Forelimb muscle (tissue), 1 donor: ENCODE measurements at regions not wholly inside any gene's neighbourhood (a gene's known extent, or its start where the extent isn't known, plus 50 kb on each side); places are given as distances from the start of the nearest gene placed in this dataset.
"Not testable (repeated sequence)": the region's sequence is repeated elsewhere in the genome, so short reads cannot be mapped to it uniquely, and the experiment has no call there.

ENCODE experiments used
- DNase-seq: peaks from one replicate; pipeline ENCODE4 v3.0.0-alpha.2; 2013; ENCODE audit warnings: low read depth

DNA sequence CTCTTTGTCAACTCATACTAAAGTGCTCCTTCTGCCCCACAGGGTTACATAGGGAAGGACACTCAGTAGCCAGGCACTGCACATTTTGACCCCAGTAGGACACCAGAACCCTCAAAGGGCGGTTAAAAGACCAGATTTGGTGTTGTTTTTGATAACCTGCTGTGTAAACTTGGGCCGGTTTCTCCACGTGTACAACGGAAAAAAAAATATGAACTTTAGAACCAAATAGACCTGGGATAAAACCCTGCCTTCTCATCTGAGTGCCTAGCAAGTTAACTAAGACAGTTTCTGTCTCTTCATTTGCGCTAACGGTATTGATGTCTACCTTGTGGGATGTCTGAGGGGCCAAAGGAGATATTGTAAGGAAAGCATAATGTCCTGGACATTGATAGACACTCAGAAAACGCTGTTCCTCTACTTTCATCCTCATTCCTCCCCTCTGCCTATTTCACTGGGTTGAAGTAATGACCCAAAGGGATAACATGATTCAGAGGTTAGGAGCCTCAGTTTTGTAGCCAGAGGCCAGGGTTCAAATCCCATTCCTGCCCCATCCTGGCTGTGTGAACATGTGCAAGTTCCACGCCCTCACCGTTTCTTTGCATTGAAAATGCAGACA, 155.9 kb upstream of the LPP start:
- DNase-seq = no peak

DNA sequence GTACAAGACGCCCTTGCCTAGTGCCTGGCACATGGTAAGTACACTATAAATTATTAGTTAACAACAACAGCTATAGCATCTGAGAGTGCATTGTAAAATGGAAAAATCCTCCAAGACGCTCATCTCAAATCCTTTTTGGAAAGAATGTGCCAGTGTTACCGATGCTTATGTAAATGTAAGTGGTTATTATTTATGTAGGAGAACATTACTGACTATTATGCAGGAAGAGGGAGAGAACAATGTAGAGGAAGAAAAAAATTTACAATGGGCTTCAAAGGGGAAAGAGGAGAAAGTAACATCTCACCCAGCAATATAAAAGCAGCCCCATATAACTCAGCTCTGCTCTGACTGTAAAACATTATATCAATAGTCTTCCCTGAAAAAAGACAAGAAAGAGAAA, 155.3 kb upstream of the LPP start:
- no peak for DNase-seq

DNA sequence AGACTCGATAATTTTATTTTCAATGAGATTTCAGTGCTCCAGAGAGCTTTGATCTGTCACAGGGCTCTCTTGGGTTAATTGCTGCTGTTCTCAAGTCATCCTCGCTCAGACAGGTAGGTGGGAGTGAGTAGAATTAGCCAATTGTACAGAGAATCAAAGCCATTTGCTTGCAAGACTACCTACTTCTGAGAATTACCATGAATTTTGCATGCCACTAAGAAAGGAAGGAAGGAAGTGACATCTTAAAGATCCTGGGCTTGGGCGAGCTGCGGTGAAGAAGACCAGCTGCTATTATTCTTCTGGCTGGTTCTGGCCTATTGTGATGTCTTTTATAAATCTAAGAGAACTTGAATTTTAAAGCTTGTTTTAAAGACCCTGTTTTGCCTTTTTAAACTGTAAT, 154.1 kb upstream of the LPP start:
- DNase-seq = no peak

DNA sequence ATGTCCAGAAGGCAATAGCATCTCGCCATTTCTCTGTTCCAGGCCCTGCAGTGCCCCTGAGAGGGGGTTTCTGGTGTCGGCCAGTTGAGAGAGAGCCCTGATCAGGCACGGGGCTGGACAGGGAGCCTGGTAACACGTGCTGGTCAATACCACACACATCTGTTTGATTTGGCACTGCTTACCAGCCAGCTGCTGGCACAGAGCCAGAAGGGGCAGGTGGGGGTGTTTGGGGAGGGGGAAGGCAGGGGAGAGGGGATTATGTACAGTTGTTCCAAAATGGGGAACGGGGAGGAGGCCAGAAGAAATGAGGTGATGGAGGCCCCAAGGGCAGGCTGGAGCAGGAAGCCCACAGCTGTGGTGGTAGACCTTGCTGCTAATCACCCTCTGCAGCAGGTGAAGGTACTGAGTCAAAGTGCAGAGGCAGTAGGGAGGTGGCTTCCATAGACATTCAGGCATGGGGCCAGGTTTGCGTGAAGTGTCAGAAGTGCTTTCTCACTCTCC, 153.5 kb upstream of the LPP start:
- no peak for DNase-seq

DNA sequence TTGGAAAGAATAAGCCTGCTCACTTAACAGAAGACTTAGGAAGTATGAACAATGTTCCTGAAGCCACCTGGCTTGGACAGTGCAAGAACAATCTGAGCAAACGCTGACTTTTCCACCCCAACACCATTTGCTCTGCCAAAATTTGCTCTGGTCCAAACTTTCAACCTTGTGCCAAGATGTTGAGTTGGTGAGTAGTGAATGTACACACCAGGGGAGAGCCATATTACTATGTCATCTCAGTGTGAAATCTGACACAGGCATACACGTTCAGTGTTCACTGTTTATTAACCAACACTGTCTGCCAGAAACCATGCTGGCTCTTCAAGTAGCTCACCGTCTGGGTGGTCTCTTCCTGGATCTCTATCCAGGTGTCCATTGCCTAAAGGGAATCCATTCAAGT, 152.9 kb upstream of the LPP start:
- no peak for DNase-seq

DNA sequence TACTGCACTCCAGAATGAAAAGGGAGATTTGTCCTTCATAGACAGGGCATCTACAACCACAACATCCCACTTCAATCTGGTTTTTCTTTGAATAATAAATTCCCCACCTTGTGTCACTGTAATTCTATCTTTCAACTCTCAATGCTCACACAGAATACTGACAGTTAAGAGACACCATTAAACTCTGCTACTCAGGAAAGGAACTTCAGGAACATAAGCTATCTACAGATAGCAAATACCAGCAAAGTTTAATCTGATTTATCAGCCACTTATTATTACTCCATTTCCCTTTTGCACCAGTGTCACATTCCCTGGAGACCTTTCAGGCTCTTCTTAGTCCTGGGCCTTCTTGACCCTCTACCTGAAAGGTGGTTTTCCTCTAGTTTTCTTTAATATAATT, 152.0 kb upstream of the LPP start:
- no peak for DNase-seq

DNA sequence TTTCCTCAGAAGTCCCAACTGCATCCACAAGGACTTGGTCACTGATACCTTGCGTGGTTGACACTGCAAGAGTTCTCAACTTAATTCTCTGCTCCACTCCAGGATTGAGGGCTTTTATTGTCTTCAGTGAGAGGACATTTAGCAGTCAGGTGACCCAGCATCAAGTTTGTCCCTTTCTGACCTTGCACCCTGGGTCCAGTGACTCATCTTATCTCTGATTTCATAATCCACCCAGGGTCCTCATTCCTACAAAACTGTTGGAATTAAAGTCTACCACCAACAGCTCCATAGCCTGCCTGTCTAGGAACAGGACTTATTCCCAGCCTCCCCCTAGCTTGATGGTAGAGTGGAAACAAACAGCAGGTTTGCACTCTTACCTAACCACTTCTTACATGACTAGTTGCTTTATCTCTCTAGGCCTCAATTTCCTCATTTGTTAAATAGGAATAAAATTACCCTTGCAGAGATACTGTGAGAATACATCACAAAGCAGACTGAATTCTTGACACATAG, 151.3 kb upstream of the LPP start:
- no peak for DNase-seq

DNA sequence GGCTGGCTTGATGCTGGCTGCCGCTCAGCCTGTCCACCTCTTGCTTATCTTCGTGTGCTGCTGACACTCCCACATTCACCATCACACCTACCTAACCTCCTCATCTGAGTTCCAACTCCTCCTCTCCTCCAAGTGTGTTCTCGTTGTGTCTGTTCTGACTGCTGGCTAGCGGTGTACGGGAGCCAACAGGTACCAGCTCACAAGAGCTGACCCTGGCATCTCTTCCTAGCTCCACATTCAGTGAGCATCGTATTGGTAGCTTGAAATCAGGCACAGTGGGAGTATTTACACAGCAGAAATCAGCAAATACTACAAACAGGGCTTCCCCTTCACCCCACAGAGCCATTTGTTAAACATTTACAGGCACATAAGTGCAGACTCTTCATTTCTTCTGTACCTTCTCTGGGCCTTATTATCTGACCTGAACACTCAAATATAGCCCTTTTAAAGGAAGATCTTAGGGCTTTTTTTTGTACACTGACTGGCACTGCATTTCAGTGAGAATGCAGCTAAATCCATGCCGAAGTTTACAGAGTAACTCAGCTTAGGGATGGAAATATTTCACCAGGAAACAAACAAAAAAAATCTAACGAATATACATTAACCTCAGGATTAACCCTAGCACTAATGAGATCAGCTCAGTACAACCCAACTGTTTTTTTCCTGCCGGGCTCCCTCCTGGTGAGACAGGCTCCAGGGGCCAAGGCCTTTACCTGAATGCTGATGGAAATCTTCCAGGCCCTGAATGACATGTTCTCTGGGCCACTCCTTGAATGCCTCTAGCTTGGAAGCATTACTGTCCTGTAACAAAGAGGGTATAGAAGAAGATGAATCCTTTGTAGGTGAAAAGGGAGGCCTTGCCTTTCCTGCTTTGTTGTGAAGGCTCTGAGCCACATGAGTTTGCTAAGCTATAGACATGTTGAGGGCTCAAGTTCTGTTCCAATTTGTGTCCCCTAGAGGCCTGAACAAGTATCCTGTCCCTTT, 150.5 kb upstream of the LPP start:
- DNase-seq = no peak

DNA sequence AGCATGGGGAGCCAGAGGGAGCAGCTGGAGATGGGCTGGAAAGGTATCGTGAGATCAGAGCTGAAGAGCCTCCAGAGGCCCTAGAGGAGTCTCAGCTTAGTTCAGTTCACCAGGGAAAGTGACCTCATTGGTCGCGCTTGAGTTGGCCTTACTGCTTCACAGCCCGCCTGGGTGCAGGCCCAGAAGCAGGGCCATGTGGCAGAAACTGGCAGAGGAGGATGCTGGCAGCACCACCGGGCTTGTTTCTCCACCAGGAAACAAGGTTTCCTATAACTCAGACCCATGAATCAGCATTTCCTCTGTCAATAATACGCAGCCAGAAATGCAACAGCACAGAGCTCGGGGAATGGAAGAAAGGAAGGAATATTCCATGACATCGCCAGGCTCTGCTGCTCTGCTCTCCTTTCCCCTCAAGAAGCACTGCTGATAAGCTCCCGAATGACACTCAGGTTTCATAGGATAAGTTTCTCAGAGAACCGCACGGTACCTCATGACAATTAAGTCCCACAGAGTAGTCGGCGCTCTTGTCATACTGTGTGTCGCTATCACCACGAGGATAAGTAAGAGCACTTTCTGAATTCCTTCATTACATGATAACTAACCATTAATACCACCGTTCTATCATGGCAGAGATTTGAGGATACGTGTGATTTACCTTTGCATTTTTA, 147.1 kb upstream of the LPP start:
- DNase-seq = no peak

DNA sequence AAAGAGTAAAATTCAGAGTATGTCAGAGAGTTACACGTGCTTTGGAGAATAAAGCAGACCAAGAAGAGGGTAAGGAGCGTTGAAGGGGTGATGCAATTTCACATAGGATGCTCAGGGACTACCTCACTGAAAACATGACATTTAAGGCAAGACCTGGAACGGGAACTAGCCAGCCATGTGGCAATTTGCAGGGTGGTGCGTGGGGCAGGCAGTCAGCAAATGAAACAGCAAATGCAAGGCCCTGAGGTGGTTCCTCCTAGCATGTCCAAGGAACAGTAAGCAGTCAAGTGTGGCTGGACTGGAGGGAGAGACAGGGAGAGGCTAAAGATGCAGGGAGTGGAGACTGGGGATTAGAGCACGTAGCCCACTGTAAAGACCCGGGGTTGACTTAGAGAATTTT, 146.1 kb upstream of the LPP start:
- DNase-seq = no peak

DNA sequence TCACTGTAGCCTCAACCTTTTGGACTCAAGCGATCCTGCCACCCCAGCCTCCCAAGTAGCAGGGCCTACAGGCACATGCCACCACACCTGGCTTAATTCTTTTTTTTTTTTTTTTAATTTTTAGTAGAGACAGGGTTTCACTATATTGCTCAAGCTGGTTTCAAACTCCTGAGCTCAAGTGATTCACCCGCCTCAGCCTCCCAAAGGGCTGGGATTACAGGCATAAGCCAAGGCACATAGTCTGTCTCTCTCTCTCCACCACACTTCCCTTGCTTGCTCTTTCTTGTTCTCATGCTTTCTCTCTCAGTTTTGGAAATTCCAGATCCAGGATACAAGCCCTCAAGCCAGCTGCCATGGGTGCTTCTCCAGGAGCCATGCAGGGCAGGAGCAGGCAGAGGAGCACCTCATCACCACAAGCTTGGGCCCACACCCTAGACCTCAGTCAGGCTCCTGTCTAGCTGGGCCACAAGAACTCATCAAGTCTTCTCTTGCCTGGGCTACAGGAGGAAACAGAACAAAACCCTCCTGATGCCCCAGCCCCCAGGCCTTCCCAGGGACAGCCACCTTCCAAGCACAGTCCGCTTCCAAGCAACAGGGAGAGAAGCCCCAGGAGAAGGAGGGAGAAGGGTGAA, 145.3 kb upstream of the LPP start:
- no peak for DNase-seq

DNA sequence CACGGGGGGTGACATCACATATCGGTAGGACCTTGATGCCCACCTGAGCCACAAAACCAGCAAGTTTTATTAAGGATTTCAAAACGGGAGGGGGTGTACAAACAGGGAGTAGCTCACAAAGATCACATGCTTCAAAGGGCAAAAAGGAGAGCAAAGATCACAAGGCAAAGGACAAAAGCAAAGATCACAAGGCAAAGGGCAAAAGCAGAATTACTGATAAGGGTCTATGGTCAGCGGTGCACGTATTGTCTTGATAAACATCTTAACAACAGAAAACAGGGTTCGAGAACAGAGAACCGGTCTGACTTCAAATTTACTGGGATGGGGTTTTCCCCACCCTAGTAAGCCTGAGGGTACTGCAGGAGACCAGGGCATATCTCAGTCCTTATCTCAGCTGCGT, 143.5 kb upstream of the LPP start:
- no peak for DNase-seq

DNA sequence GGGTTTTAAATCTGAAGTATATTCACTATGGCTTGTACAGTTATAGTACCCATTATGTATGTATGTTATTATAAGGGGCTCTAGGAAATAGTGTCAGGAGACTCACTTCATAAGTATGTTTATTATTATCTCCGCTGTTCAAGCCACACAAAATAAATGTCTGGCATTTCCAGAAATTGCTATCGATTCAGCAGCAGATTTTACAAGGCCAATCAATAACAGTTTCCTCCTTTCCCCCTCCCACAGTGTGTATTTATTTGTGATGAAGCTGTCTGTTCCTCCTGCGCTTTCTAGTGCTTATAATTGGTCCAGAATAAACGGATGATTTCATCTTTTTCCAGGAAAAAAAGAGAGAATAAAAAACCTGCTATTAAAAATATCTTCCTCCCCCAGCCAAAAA, 134.2 kb upstream of the LPP start:
- DNase-seq = no peak

DNA sequence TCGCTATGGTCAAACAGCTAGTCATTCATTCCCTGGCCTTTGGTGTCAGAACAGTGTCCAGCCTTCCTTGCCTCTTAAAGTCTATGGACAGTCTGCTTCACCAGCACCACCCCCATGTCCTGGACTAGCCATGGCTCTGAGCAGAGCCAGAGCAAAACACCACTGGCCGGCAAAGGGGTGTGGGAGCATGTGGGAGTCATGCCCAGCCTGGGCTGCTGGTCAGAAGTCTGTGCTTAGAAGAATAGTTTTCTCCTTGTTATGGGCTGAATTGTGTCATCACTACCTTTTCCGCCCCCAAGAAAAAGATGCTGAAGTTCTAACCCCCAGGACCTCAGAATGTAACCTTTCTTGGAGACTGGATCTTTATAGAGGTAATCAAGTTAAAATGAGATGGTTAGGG, 132.9 kb upstream of the LPP start:
- no peak for DNase-seq

DNA sequence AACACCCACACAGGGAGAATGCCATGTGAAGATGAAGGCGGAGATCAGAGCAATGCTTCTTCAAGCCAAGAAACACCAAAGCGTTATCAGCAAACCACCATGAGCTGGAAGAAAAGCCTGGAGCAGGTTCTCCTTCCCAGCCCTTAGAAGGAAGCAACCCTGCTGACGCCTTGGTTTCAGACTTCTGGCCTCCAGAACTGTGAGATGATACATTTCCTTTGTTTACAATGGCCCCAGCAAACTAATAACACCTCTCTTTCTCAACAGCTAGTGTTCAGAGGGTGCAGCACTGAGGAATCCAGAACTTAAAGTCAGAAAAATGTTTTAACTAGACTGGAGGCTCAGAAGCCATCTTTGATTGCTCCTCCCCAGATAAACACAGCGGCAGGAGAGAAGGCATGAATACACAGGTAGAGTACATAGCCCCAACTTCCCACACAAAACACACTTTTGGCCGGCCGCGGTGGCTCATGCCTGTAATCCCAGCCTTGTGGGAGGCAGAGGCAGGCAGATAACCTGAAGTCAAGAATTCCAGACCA, 132.4 kb upstream of the LPP start:
- no peak for DNase-seq

DNA sequence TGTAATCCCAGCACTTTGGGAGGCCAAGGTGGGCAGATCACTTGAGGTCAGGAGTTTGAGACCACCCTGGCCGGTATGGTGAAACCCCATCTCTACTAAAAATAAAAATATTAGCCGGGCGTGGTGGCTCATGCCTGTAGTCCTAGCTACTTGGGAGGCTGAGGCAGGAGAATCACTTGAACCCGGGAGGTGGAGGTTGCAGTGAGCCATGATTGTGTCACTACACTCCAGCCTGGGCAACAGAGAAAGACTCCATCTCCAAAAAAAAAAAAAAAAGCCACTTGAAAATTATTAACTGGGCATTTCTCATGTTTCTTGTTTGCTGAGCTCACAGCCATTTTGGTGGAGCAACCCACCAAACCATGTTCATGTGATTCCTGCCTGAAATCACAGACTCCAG, 131.1 kb upstream of the LPP start:
- not testable (repeated sequence) for DNase-seq

DNA sequence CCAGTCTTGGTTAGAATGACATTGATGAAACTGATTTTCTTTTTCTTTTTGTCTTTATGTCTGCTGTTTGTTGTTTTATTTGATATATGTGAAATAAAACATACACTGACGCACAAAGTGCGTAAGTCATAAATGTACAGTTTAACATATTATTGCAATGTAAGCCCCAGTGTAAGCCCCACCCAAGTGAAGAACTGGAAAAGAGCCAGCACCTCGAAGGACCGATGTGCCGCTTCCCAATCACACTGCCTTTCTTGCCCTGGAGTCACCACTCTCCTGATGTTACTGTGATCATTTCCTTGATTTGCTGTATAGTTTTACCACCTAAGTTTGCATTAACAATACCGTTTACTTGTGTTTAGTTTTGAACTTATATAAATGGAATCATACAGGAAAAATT, 128.4 kb upstream of the LPP start:
- no peak for DNase-seq

DNA sequence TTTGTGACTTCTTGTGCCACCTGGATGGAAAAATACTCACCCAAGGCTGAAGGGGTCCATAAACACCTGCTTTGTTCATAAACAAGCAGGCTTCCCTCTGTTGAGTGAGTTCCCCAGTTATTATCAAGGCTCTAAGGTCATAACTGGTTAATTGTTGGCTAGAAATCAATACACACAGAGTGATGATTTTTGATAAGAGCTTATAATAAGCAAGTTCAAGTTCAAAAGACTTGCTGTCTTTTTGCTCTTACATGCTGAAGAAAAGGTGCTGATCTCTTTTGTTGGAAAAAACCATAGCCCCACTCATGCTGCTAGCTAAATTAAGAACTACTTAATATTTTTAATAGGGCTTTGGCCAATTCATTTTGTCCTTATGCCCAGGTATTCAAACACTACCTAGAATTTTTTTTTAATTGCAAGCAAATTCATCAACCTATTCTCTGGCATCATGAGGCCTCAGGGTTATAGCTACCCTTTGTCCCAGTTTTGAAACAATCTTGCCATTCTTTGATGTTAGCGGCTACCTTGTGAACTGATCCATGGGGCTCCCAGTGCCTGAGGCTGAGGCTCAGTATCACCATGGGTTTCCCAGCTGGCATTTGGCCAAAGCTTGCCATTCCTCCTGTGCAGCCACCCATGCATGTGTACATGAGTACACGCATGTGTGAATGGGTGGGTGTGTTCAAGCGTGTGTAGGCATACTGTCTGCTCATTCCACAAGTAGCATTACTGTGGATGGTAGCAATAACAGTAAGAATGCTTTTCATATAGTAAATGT, 127.6 kb upstream of the LPP start:
- no peak for DNase-seq

DNA sequence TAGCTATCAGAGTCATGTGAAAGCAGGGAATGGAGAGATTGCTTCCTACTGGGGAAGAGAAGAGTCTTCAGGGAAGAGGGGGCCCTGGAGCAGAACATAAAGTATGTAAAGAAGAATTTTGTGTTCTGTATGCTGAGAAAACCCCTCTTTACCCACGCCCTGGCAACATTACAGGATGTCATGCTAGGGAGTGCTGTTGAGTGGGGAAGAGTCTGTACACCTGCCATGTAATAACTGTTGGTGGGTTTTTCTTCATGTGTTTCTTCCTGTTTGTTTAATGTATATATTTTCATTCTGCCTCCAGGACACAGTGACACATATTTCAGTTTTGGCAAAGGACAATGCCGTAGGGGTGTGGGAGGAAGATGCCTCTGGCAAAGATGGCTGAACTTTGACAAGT, 122.8 kb upstream of the LPP start:
- no peak for DNase-seq

DNA sequence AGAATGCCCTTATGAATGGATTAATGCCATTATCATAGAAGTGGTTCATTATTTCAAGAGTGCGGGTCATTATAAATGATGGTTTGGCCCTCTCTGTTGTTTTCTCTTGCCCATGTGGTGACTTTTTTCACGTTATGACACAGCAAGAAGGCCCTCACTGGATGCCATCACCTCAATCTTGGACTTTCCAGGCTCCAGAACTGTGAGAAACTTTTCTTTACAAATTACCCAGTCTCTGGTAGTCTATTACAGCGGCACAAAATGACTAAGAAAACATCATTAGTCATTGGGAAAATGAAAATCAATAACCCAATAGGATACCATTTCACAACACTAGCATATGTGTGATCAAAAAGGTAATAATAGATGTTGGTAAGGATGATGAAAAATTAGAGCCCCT, 119.0 kb upstream of the LPP start:
- no peak for DNase-seq
